ENCODE measurements at regions not wholly inside any gene's neighbourhood (a gene's known extent, or its start where the extent isn't known, plus 50 kb on each side); places are given as distances from the start of the nearest gene placed in this dataset.

DNA sequence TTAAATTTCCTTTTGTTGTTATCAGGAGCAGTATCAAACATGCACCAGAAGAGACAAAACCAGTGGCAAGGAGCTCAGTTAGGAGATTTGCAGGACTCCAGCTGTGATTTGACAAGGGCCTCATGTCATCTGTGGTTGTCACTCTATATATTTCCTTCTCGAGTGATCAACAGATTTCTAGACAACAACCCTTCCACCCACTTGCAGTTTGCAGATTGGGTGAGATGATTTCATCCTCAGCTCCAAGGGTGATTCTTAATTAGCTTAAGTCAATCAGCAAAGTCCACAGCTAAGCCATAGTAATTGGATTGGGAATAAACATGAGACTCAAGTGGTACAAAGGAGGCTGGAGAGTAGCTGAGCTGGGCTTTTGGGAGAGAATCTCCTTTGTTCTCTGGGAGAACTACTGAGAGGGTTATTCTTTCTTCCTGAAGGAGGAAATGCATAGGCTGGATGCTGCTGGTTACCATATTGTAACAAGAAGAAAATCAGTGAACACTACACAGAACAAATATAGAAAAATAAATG is 192.8 kb downstream of the PPARGC1A start:
- CTCF ChIA-PET (ENCODE audit: low intra/inter-chr PET ratio) = no interaction called here
- in situ Hi-C loops (cut with MboI) = no loop called here

DNA sequence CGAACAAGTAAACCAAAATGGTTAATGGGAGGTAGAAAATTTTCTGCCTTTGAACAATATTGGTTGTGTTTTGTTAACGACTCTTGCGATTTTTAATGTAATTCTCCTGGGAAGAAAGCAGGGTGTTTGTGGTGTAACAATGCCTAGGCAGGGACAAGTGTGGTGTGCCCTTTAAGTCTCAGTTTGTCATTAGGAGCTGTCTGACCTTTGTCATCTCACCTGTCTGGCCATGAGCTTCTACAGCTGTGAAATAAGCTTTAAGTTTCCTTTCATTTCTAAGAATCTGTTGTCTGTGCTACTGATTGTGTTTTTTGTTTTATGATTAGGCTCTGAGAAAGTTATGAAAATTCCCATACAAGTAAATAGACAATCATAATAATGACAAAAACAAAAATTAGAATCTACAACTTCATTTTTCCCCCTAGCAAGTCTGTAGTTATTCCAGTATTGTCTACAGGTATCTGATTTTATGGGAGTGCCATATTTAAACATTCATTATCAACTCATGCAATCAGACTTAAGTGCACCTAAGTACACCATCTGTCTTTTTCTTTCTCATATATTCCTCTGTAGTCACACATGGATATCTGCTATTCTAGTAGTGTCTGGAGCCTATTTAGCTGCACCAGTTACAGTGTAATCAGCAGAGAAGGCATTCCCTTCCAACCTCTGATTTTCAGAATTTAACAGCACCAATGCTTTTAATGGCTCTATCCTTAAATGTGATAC is 203.5 kb downstream of the PPARGC1A start:
- DNase-seq (ENCODE audit: extremely low read depth in 1 of 4, low spot score in 3 of 4) (no peak), FAIRE-seq (no peak), ATAC-seq (no peak)
- Histone ChIP-seq H3K9me3 (replicated peaks; ENCODE audit: control insufficient read depth, insufficient read depth, low read depth, low read length) (no peaks in the 10 kb centered on the region; the same call in none of the 2 replicates), H3K4me1 (replicated peaks in 1 of 2; ENCODE audit: control insufficient read depth in 2 of 2, insufficient read depth in 2 of 2, low read length in 2 of 2) (no peaks in the 10 kb centered on the region), H3K79me2 (ENCODE audit: control insufficient read depth, insufficient read depth, low read length) (no peaks in the 10 kb centered on the region), H3K4me2 (ENCODE audit: insufficient read depth, low read length) (no peak overlapping the region), H3K36me3 (ENCODE audit: control insufficient read depth, insufficient read depth, low read length) (no peaks in the 10 kb centered on the region), H3K9me1 (ENCODE audit: control insufficient read depth, insufficient read depth, low read length) (no peaks in the 10 kb centered on the region), H3K4me3 (no peak overlapping the region), H3K9ac (ENCODE audit: insufficient read depth in 1 of 2, low read depth in 2 of 2, low read length in 2 of 2) (no peak overlapping the region), H2AFZ (ENCODE audit: low read depth, low read length) (no peak overlapping the region), H3K27ac (ENCODE audit: extremely low read depth, low read depth, low read length) (no peak overlapping the region), H3K27me3 (ENCODE audit: control insufficient read depth in 2 of 2, insufficient read depth in 2 of 2, low read length in 2 of 2) (no peaks in the 10 kb centered on the region), H4K20me1 (replicated peaks; ENCODE audit: control insufficient read depth, insufficient read depth, low read length) (no peaks in the 10 kb centered on the region)
- ChIA-PET POLR2A (no interaction called here), CTCF (ENCODE audit: low intra/inter-chr PET ratio) (no interaction called here)
- WGBS (ENCODE audit: insufficient coverage, low coverage, missing lambda C conversion rate) = 0% methylated on average over 3 of the region's 3 CpGs
- in situ Hi-C loops (cut with MboI) = no loop called here
- intact Hi-C loops (cut with micrococcal nuclease) = no loop called here
- BruUV-seq (replicated peaks) = no TSS peak
- TF ChIP-seq GATAD2A (IDR thresholded peaks at IDR 0.05) = no peak
- TF ChIP-seq, protein P1, sequence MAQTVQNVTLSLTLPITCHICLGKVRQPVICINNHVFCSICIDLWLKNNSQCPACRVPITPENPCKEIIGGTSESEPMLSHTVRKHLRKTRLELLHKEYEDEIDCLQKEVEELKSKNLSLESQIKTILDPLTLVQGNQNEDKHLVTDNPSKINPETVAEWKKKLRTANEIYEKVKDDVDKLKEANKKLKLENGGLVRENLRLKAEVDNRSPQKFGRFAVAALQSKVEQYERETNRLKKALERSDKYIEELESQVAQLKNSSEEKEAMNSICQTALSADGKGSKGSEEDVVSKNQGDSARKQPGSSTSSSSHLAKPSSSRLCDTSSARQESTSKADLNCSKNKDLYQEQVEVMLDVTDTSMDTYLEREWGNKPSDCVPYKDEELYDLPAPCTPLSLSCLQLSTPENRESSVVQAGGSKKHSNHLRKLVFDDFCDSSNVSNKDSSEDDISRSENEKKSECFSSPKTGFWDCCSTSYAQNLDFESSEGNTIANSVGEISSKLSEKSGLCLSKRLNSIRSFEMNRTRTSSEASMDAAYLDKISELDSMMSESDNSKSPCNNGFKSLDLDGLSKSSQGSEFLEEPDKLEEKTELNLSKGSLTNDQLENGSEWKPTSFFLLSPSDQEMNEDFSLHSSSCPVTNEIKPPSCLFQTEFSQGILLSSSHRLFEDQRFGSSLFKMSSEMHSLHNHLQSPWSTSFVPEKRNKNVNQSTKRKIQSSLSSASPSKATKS (CRISPR knock-in tag; IDR thresholded peaks at IDR 0.05) = no peak
- no peak for TF ChIP-seq MTA3 (IDR thresholded peaks at IDR 0.05; ENCODE audit: borderline replicate concordance)
- no peak for TF ChIP-seq KLF13 (tag; IDR thresholded peaks at IDR 0.05; ENCODE audit: borderline replicate concordance, low read depth)
- TF ChIP-seq, protein P2, sequence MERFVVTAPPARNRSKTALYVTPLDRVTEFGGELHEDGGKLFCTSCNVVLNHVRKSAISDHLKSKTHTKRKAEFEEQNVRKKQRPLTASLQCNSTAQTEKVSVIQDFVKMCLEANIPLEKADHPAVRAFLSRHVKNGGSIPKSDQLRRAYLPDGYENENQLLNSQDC (CRISPR knock-in tag; IDR thresholded peaks at IDR 0.05) = no peak
- no peak for TF ChIP-seq RHOXF2B (CRISPR knock-in tag; conservative IDR thresholded peaks at IDR 0.05)
- TF ChIP-seq, protein P3, sequence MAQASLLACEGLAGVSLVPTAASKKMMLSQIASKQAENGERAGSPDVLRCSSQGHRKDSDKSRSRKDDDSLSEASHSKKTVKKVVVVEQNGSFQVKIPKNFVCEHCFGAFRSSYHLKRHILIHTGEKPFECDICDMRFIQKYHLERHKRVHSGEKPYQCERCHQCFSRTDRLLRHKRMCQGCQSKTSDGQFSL (CRISPR knock-in tag; IDR thresholded peaks at IDR 0.05) = no peak
- TF ChIP-seq, protein P3 (tag; IDR thresholded peaks at IDR 0.05) = no peak

More for the DNA sequence above, 192.8 kb downstream of the PPARGC1A start:
- H3K4me1 ChIP-seq (replicated peaks in 1 of 2; ENCODE audit: control insufficient read depth in 2 of 2, insufficient read depth in 2 of 2, low read length in 2 of 2) = no peaks in the 10 kb centered on the region
- H3K9me3 ChIP-seq (replicated peaks; ENCODE audit: control insufficient read depth, insufficient read depth, low read depth, low read length) = no peaks in the 10 kb centered on the region
- ATAC-seq (no peak), FAIRE-seq (no peak), DNase-seq (ENCODE audit: extremely low read depth in 1 of 4, low spot score in 3 of 4) (no peak)
- H2AFZ ChIP-seq (ENCODE audit: low read depth, low read length) = no peak overlapping the region
- TF ChIP-seq MAFK (IDR thresholded peaks at IDR 0.05; ENCODE audit: low read length) (no peak), EP300 (IDR thresholded peaks at IDR 0.05; ENCODE audit: low read length) (no peak)
- TF ChIP-seq, protein P4, sequence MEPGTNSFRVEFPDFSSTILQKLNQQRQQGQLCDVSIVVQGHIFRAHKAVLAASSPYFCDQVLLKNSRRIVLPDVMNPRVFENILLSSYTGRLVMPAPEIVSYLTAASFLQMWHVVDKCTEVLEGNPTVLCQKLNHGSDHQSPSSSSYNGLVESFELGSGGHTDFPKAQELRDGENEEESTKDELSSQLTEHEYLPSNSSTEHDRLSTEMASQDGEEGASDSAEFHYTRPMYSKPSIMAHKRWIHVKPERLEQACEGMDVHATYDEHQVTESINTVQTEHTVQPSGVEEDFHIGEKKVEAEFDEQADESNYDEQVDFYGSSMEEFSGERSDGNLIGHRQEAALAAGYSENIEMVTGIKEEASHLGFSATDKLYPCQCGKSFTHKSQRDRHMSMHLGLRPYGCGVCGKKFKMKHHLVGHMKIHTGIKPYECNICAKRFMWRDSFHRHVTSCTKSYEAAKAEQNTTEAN (CRISPR knock-in tag; IDR thresholded peaks at IDR 0.05) = no peak
- WGBS (ENCODE audit: insufficient coverage, low coverage, missing lambda C conversion rate) = 9% methylated on average over 1 of the region's 1 CpG
- H3K9ac ChIP-seq (ENCODE audit: insufficient read depth in 1 of 2, low read depth in 2 of 2, low read length in 2 of 2) = no peak overlapping the region
- intact Hi-C loops (cut with micrococcal nuclease) = no loop called here
- H3K4me3 ChIP-seq = no peak overlapping the region
- H4K20me1 ChIP-seq (replicated peaks; ENCODE audit: control insufficient read depth, insufficient read depth, low read length) = no peaks in the 10 kb centered on the region
- H3K79me2 ChIP-seq (ENCODE audit: control insufficient read depth, insufficient read depth, low read length) = no peaks in the 10 kb centered on the region
- no peaks in the 10 kb centered on the region for H3K27me3 ChIP-seq (ENCODE audit: control insufficient read depth in 2 of 2, insufficient read depth in 2 of 2, low read length in 2 of 2)
- no peaks in the 10 kb centered on the region for H3K36me3 ChIP-seq (ENCODE audit: control insufficient read depth, insufficient read depth, low read length)
- H3K4me2 ChIP-seq (ENCODE audit: insufficient read depth, low read length) = no peak overlapping the region
- no peak overlapping the region for H3K27ac ChIP-seq (ENCODE audit: extremely low read depth, low read depth, low read length)
- BruUV-seq (replicated peaks) = no TSS peak
- no peaks in the 10 kb centered on the region for H3K9me1 ChIP-seq (ENCODE audit: control insufficient read depth, insufficient read depth, low read length)
- POLR2A ChIA-PET = no interaction called here

Data from K562 (cell line).